DOHH2 (cell line): ENCODE measurements at regions not wholly inside any gene's neighbourhood (a gene's known extent, or its start where the extent isn't known, plus 50 kb on each side); places are given as distances from the start of the nearest gene placed in this dataset.

Source experiments
- CTCF ChIP-seq: fragments of 200-600 bp; sonication (generic); IDR thresholded peaks from one replicate; pipeline ENCODE4 v1.5.1; 2014; ENCODE audit warnings: antibody characterized with exemption, mild to moderate bottlenecking, low read depth, low read length; ENCODE audit not compliant: poor library complexity, severe bottlenecking
- EZH2phosphoT487 ChIP-seq: fragments of 200-600 bp; sonication (generic); IDR thresholded peaks from 2 replicates; pipeline ENCODE4 v1.6.1; 2017; ENCODE audit warnings: borderline replicate concordance, mild to moderate bottlenecking, antibody characterized with exemption, low read length, moderate library complexity, mixed read lengths

DNA sequence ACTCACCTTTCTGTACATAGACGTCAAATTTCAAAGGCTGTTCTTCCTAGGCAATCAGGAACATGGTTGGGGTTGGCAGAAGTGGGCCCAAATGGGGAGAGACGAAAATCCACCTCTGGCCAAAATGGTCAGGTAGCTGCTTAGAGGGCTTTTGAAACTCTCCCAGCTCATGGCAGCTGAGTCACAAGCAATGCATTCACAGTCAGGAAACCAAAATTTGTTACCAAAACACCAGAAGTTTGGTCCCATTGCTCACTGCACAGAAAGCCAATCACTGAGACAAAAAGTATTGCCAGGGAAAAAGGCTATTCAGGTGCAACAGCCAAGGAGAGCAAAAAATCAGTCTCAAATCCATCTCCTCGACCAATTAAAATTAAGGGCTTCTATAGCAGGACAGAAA lies 539.6 kb upstream of the CCDC54 start:
- TF ChIP-seq CTCF (no peak), EZH2phosphoT487 (no peak)
